Superior temporal gyrus (tissue), 1 donor: ENCODE measurements at regions not wholly inside any gene's neighbourhood (a gene's known extent, or its start where the extent isn't known, plus 50 kb on each side); places are given as distances from the start of the nearest gene placed in this dataset.

Experiments
- DNase-seq: peaks from one replicate; pipeline ENCODE4 v3.0.0-alpha.2; 2016; ENCODE audit errors: extremely low spot score

- no peak for DNase-seq
Observed at GRCh38 chr12:41891226-41891625, 253.4 kb downstream of the GXYLT1 start.

GRCh38 chr12:41888285-41888684, 256.4 kb downstream of the GXYLT1 start:
- no peak for DNase-seq

GRCh38 chr12:41881891-41882805, 262.5 kb downstream of the GXYLT1 start:
- no peak for DNase-seq

GRCh38 chr12:41869432-41869831, 275.2 kb downstream of the GXYLT1 start:
- DNase-seq: no peak

GRCh38 chr12:41866878-41867430, 277.7 kb downstream of the GXYLT1 start:
- DNase-seq: no peak

GRCh38 chr12:41856228-41856627, 288.4 kb downstream of the GXYLT1 start:
- DNase-seq: no peak

- DNase-seq: no peak
Observed at GRCh38 chr12:41850046-41850445, 294.6 kb downstream of the GXYLT1 start.

- DNase-seq: no peak
Observed at GRCh38 chr12:41846718-41847117, 298.0 kb downstream of the GXYLT1 start.

GRCh38 chr12:41836416-41836815, 308.3 kb downstream of the GXYLT1 start:
- no peak for DNase-seq

- DNase-seq: no peak
Observed at GRCh38 chr12:41835556-41835955, 309.1 kb downstream of the GXYLT1 start.

GRCh38 chr12:41819948-41820347, 324.7 kb downstream of the GXYLT1 start:
- DNase-seq: no peak

- DNase-seq: no peak
Observed at GRCh38 chr12:41804026-41804425, 340.6 kb downstream of the GXYLT1 start.

GRCh38 chr12:41802803-41803202, 341.9 kb downstream of the GXYLT1 start:
- no peak for DNase-seq

GRCh38 chr12:41801261-41801660, 343.4 kb downstream of the GXYLT1 start:
- no peak for DNase-seq

GRCh38 chr12:41799671-41800070, 345.0 kb downstream of the GXYLT1 start:
- DNase-seq: no peak

- DNase-seq: no peak
Observed at GRCh38 chr12:41795910-41796309, 348.8 kb downstream of the GXYLT1 start.

GRCh38 chr12:41795051-41795600, 349.5 kb downstream of the GXYLT1 start:
- peak; percentile 37 for DNase-seq

- DNase-seq: no peak
Observed at GRCh38 chr12:41794336-41794735, 350.3 kb downstream of the GXYLT1 start.

GRCh38 chr12:41784957-41785356, 359.7 kb downstream of the GXYLT1 start:
- DNase-seq: no peak

- no peak for DNase-seq
Observed at GRCh38 chr12:41778934-41779333, 365.7 kb downstream of the GXYLT1 start.

- DNase-seq: no peak
Observed at GRCh38 chr12:41777064-41777790, 367.4 kb downstream of the GXYLT1 start.

- DNase-seq: no peak
Observed at GRCh38 chr12:41772478-41772877, 372.2 kb downstream of the GXYLT1 start.
